ENCODE measurements at regions not wholly inside any gene's neighbourhood (a gene's known extent, or its start where the extent isn't known, plus 50 kb on each side); places are given as distances from the start of the nearest gene placed in this dataset.

DNA sequence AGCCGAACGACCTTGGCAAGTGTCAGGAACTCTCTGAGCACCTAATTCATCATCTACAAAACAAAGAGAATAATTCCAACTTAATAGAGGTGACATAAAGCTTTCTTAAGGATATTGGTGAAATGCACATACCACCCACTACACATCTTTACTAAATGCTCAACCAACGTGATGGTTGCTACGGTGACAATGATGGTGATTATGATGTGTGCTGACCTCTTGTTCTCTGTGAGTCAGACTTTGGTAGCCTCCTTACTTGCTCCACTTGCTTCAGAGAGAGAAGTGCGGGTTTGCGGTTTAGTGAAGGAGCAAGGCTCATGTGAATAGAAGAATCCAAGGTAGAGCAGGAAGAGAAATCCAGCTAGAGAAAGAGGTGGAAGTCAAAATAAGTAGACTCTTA, 52.8 kb upstream of the CLNK start:
- no peak for TF ChIP-seq CTCF (IDR thresholded peaks at IDR 0.05; ENCODE audit: insufficient read depth, low read length)
- no peak for TF ChIP-seq POLR2AphosphoS5 (IDR thresholded peaks at IDR 0.05; ENCODE audit: low read depth)
- TF ChIP-seq GABPA (IDR thresholded peaks at IDR 0.05; ENCODE audit: low read depth) = no peak
- TF ChIP-seq, protein P1, sequence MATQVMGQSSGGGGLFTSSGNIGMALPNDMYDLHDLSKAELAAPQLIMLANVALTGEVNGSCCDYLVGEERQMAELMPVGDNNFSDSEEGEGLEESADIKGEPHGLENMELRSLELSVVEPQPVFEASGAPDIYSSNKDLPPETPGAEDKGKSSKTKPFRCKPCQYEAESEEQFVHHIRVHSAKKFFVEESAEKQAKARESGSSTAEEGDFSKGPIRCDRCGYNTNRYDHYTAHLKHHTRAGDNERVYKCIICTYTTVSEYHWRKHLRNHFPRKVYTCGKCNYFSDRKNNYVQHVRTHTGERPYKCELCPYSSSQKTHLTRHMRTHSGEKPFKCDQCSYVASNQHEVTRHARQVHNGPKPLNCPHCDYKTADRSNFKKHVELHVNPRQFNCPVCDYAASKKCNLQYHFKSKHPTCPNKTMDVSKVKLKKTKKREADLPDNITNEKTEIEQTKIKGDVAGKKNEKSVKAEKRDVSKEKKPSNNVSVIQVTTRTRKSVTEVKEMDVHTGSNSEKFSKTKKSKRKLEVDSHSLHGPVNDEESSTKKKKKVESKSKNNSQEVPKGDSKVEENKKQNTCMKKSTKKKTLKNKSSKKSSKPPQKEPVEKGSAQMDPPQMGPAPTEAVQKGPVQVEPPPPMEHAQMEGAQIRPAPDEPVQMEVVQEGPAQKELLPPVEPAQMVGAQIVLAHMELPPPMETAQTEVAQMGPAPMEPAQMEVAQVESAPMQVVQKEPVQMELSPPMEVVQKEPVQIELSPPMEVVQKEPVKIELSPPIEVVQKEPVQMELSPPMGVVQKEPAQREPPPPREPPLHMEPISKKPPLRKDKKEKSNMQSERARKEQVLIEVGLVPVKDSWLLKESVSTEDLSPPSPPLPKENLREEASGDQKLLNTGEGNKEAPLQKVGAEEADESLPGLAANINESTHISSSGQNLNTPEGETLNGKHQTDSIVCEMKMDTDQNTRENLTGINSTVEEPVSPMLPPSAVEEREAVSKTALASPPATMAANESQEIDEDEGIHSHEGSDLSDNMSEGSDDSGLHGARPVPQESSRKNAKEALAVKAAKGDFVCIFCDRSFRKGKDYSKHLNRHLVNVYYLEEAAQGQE (IDR thresholded peaks at IDR 0.05; ENCODE audit: insufficient replicate concordance, low read depth) = no peak
